ENCODE measurements at regions not wholly inside any gene's neighbourhood (a gene's known extent, or its start where the extent isn't known, plus 50 kb on each side); places are given as distances from the start of the nearest gene placed in this dataset.
A peak's percentile ranks its signal among the peaks of the same experiment; 100 is the strongest.
"Not testable (repeated sequence)": the region's sequence is repeated elsewhere in the genome, so short reads cannot be mapped to it uniquely, and the experiment has no call there.

DNA sequence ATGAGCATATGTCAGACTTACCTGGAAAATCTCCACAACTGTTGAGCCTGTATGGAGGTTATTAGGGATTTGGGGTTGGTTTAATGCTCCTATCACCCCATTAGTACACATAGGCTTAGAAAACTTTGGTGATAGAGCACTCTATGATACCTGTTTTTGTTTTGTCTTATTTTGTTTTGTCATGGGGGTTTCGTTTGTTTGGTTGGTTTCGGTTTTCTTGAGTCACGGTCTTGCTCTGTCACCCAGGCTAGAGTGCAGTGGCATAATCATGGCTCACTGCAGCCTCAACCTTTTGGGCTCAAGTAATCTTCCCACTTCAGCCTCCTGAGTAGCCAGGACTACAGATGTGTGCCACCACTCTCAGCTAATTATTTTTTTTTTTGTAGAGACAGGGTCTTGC, 70.0 kb downstream of the MZT1 start:
- DNase-seq (ENCODE audit: low read depth in 3 of 3) = no peak

DNA sequence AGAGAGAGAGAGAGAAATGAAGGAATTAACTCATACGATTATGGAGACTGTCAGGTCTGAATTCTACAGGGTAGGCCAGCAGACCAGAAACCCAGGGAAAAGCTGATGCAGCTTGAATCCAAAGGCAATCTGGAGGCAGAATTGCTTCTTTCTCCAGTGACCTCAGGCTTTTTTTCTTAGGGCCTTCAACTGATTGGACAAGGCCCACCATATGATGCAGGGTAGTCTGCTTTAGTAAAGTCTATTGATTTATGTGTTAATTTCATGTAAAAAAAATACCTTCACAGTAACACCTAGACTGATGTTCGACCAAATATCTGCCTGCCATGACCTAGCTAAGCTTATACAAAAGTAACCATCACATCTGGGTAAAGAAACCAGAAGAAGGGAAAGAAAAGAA, 71.1 kb downstream of the MZT1 start:
- no peak for DNase-seq (ENCODE audit: low read depth in 3 of 3)

DNA sequence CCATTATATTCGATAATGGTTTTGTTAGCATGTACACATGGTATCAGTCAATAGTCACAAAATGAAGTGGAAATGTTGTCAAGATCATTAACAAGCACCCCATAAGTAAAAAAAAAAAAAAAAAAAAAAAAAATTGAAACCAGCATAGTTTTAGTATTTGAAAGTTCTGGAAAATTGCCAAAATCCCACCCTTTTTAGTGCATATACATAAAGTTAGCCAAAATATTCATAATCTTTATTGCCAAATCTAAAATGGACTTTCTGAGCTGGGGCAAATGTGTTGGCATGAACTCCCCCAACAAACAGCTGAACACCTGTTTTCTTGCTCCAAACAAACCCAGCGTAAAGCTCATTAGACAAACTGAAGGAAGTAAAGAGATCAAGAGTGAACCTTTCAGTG, 73.9 kb downstream of the MZT1 start:
- DNase-seq (ENCODE audit: low read depth in 3 of 3) = no peak

DNA sequence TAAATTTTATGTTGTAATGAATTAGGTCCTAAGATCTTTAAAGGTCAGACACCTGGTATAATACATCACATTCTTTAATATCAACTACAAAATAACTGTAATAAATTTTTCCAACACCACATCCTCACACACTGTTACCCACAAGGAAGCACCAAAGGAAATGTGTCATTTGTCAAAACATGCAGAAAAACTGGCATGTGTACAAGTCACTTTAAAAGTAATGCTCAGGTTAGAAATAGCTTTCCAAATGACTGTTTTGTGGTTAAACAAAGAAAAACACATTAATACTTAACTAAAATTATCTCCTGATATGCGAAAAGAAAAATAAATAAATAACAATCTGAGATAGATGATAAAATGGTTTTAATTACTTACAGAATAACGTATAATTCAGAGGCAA, 74.7 kb downstream of the MZT1 start:
- DNase-seq (ENCODE audit: low read depth in 3 of 3) = no peak

DNA sequence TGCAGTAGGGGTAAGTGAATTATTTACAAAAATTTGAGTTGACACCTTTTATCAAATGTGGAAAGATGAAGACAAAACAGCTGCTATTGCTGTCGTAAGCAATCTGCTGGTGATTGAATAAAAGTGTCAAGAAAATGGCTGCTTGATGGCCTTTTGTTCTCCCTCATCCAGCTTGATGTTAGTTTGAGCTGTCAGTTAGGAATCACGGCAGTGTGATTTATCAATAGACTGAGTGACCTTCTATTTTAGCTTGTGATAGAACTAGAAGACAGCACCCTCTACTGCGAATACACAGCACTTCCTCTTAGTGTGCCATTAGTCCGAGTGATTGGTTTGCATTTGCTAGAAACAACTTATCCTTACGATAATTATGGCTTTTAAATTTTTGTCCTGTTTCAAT, 76.3 kb downstream of the MZT1 start:
- no peak for DNase-seq (ENCODE audit: low read depth in 3 of 3)

GRCh38 chr13:72650051-72650700, 77.3 kb downstream of the MZT1 start:
- no peak for DNase-seq (ENCODE audit: low read depth in 3 of 3)

- DNase-seq (ENCODE audit: low read depth in 3 of 3) = no peak
These were observed 78.8 kb downstream of the MZT1 start for GRCh38 chr13:72648513-72649065.

- DNase-seq (ENCODE audit: low read depth in 3 of 3) = no peak
These were observed 80.0 kb downstream of the MZT1 start for GRCh38 chr13:72647422-72647821.

DNA sequence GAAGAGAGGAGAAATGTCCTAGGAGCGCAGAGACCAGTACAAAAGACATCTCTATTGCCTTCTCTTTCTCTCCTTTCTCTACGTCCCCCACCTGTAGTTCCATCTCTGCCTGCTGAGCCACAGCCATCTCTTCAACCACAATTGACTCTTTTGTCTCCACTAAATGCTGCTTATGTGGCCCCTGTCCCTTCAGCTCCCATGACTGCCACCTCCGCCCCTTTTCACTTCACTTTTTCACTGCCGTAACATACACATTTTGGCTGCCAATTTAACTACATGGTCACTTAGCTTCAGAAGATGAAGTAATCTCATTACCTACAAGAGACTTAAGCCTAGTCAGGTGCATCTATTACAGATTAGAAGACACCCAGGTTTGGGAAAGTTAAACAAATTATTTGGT, 81.9 kb downstream of the MZT1 start:
- no peak for DNase-seq (ENCODE audit: low read depth in 3 of 3)

- DNase-seq (ENCODE audit: low read depth in 3 of 3) = peak; percentile 2 to 13 (median 3)
These were observed 84.0 kb downstream of the MZT1 start for GRCh38 chr13:72643311-72643989.

GRCh38 chr13:72639377-72639776, 88.1 kb downstream of the MZT1 start:
- no peak for DNase-seq (ENCODE audit: low read depth in 3 of 3)

DNA sequence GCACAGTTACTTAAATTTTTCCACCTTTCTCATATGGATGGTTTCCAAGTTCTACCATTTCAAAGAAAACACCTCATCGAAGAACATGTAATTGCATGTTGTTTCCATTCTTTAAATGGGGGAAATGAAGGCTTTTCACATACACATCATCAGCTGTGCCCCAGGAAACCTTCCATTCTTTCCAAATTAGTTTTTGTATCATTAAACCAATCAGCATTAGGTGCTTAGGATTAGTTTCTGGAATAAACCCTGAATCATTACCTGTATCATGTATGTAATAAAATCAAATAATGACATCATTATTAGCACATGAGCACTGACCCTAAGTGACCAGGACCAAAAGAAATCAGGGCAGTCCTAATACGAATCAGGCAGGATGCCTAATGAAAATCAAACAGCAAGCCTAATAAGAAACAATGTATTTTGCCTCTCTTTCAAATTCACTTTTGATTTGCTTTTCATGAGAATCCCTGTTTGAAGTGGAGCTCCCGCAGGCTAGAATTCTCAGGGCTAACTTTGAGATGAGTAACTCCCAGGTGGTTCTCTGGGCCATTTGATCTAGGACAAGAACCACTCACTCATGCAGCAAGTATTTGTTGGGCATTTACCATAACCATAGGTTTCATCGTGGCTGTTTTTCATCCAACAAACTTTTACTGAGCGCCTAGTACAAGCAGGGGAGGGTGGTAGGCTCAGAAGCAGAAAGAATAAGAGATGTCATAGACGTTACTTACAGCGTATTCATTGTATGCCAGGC, 89.2 kb downstream of the MZT1 start:
- no peak for DNase-seq (ENCODE audit: low read depth in 3 of 3)

- no peak for DNase-seq (ENCODE audit: low read depth in 3 of 3)
These were observed 89.9 kb downstream of the MZT1 start for GRCh38 chr13:72637561-72637960.

GRCh38 chr13:72634859-72635258, 92.6 kb downstream of the MZT1 start:
- DNase-seq (ENCODE audit: low read depth in 3 of 3) = no peak

GRCh38 chr13:72622546-72622945, 104.9 kb downstream of the MZT1 start:
- DNase-seq (ENCODE audit: low read depth in 3 of 3) = no peak

DNA sequence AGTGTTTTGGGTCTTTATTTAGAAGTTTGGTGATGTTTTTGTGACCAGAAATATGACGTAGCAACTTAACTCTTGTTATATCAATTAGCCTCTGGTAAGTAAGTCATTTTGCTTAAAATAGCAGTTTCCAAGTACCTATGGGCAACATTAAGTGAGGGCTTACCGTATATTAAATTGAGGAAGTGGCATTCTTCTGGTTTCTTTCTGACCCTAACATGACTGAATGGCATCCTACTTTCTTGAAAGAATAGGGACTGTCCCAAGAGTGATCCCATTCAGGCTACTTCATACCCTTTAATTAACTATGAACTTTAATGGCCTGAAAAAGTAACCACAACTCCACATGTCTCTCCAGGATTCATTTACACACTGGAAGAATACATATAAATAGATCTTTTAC, 106.6 kb downstream of the MZT1 start:
- DNase-seq (ENCODE audit: low read depth in 3 of 3) = no peak

DNA sequence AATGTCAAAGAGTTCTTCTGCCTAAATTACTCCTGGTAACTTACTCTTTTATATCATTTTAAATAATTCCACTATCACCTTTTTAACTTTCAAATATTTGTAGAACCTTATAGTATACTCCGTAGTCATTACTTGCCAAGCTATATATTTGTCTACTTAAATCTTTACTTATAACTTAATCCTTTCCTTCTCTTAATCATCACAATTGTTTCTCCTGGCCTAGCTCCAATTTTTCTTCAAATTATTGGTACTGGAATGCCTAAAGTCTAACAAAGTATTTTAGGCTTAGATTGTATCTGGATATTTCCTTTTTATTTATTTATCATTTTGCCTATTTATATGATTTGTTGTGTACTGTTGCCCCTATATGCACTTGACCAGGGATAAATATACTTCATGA, 109.5 kb downstream of the MZT1 start:
- no peak for DNase-seq (ENCODE audit: low read depth in 3 of 3)

GRCh38 chr13:72617186-72617585, 110.2 kb downstream of the MZT1 start:
- DNase-seq (ENCODE audit: low read depth in 3 of 3) = no peak

- not testable (repeated sequence) for DNase-seq (ENCODE audit: low read depth in 3 of 3)
These were observed 117.1 kb downstream of the MZT1 start for GRCh38 chr13:72610251-72610891.

DNA sequence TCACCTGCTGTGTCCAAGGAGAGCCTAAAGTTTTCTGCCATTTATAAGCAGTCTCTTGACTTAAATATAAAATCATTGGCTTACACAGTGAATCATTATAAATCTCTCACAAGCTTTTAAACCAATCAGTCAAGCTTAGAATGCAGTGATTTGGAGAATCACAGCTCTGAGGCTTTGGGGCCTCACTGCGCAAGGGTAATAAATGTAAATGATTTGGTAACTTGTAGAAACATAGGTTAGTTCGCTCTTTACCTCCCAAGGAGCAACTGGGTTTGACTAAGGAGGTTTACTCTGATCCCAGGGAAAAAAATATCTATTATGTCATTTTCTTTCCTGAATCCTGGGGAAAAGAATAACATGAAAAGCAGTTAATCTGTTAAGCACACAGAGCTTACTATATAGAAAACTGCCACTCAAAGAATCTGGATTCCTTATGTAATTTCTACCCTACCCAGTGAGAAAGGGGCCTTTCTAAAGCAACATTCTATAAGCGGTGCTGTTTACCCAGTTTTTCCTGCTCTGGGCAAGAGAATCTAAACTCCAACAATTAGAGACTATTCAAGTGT, 128.2 kb downstream of the MZT1 start:
- DNase-seq (ENCODE audit: low read depth in 3 of 3) = no peak

GRCh38 chr13:72590091-72590740, 137.2 kb downstream of the MZT1 start:
- DNase-seq (ENCODE audit: low read depth in 3 of 3) = no peak

All from stimulated activated CD4-positive, alpha-beta T cell treated with anti-CD3 and anti-CD28 coated beads, TNF-alpha, amount 100 ng/mL, for 4 hours (primary cell).